ENCODE measurements at regions not wholly inside any gene's neighbourhood (a gene's known extent, or its start where the extent isn't known, plus 50 kb on each side); places are given as distances from the start of the nearest gene placed in this dataset.

DNA sequence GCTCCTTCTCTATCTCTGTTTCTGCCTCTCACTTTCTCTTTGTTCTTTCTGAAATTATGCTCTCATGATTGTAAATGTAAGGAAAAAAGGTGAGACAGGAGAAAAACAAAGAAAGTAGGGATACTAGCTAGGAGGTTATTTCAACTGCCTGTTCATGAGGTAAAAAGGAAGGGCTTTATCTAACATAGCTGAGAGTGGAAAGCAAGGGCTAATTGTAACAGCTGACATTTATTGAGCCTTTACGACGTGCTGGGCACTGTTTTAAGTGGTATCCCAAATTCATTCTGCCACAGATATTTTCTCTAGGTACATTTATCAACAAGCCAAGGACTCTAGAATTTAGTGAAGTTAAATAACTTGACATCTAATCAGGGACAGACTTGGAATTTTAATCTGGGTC, 133.1 kb upstream of the GNPDA2 start:
- no peaks in the 10 kb centered on the region for H3K9me3 Mint-ChIP-seq (ENCODE audit: unreplicated experiment)
- no peak overlapping the region for H3K9ac ChIP-seq (ENCODE audit: low read length)
- H3K4me2 ChIP-seq (ENCODE audit: low read length): no peak overlapping the region
- H3K27me3 ChIP-seq (ENCODE audit: insufficient read depth, low read length): no peaks in the 10 kb centered on the region
- no peaks in the 10 kb centered on the region for H3K4me1 ChIP-seq (ENCODE audit: insufficient read depth, low read length)
- H3K79me2 ChIP-seq (ENCODE audit: insufficient read depth, low read length): no peaks in the 10 kb centered on the region
- DNase-seq (ENCODE audit: low read depth): no peak
- H3K4me1 Mint-ChIP-seq (ENCODE audit: low read depth, unreplicated experiment): peaks cover 13% of the 10 kb centered on the region
- FAIRE-seq: no peak
- TF ChIP-seq, protein P1, sequence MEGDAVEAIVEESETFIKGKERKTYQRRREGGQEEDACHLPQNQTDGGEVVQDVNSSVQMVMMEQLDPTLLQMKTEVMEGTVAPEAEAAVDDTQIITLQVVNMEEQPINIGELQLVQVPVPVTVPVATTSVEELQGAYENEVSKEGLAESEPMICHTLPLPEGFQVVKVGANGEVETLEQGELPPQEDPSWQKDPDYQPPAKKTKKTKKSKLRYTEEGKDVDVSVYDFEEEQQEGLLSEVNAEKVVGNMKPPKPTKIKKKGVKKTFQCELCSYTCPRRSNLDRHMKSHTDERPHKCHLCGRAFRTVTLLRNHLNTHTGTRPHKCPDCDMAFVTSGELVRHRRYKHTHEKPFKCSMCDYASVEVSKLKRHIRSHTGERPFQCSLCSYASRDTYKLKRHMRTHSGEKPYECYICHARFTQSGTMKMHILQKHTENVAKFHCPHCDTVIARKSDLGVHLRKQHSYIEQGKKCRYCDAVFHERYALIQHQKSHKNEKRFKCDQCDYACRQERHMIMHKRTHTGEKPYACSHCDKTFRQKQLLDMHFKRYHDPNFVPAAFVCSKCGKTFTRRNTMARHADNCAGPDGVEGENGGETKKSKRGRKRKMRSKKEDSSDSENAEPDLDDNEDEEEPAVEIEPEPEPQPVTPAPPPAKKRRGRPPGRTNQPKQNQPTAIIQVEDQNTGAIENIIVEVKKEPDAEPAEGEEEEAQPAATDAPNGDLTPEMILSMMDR (IDR thresholded peaks at IDR 0.05; ENCODE audit: insufficient read depth, low read depth, low read length): no peak
- no peak for TF ChIP-seq EZH2 (IDR thresholded peaks at IDR 0.05; ENCODE audit: insufficient read depth, low read length)
- H3K36me3 Mint-ChIP-seq (ENCODE audit: low read depth, unreplicated experiment): no peaks in the 10 kb centered on the region
- H3K4me3 ChIP-seq (ENCODE audit: insufficient read depth, low read depth, low read length): no peak overlapping the region
- H4K20me1 ChIP-seq (ENCODE audit: insufficient read depth, low read length): no peaks in the 10 kb centered on the region
- H3K36me3 ChIP-seq (ENCODE audit: insufficient read depth, low read length): no peaks in the 10 kb centered on the region
- H3K4me3 Mint-ChIP-seq (ENCODE audit: unreplicated experiment): no peak overlapping the region
- no peaks in the 10 kb centered on the region for H3K9me3 ChIP-seq (ENCODE audit: insufficient read depth, low read depth, low read length)
- H3K27ac ChIP-seq (ENCODE audit: low read depth, low read length): no peak overlapping the region
- H3K27me3 Mint-ChIP-seq (ENCODE audit: low read depth, unreplicated experiment): no peaks in the 10 kb centered on the region
- no peak overlapping the region for H3K27ac Mint-ChIP-seq (ENCODE audit: unreplicated experiment)
- no peak overlapping the region for H2AFZ ChIP-seq (ENCODE audit: low read depth, low read length)

DNA sequence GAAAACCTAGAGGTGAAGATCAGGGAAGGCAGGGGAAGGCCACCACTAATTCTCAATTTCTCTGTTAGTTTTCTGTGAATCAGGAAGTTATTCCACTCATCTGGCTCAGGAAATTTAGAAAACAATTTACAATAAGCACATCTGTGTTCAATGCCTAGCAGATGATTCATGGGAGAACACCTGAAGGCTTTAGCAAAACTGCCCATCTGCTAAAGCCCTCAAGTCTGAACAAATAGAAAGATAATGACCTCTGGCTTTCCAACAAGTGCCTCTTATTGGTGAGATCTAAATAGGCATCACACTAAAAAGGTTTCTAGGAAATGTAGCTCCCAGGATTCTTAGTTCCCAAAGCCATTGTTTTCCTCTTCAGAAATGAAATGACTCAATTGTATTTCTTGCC, 122.1 kb upstream of the GNPDA2 start:
- Mint-ChIP-seq H3K9me3 (ENCODE audit: unreplicated experiment) (no peaks in the 10 kb centered on the region), H3K4me1 (ENCODE audit: low read depth, unreplicated experiment) (no peaks in the 10 kb centered on the region), H3K27ac (ENCODE audit: unreplicated experiment) (no peak overlapping the region), H3K36me3 (ENCODE audit: low read depth, unreplicated experiment) (no peaks in the 10 kb centered on the region), H3K27me3 (ENCODE audit: low read depth, unreplicated experiment) (no peaks in the 10 kb centered on the region), H3K4me3 (ENCODE audit: unreplicated experiment) (no peak overlapping the region)
- FAIRE-seq: no peak
- Histone ChIP-seq H3K79me2 (ENCODE audit: insufficient read depth, low read length) (no peaks in the 10 kb centered on the region), H3K4me1 (ENCODE audit: insufficient read depth, low read length) (no peaks in the 10 kb centered on the region), H3K27ac (ENCODE audit: low read depth, low read length) (no peak overlapping the region), H3K9ac (ENCODE audit: low read length) (no peak overlapping the region), H3K4me3 (ENCODE audit: insufficient read depth, low read depth, low read length) (no peak overlapping the region), H2AFZ (ENCODE audit: low read depth, low read length) (no peak overlapping the region), H4K20me1 (ENCODE audit: insufficient read depth, low read length) (no peaks in the 10 kb centered on the region), H3K36me3 (ENCODE audit: insufficient read depth, low read length) (no peaks in the 10 kb centered on the region), H3K9me3 (ENCODE audit: insufficient read depth, low read depth, low read length) (no peaks in the 10 kb centered on the region), H3K4me2 (ENCODE audit: low read length) (no peak overlapping the region), H3K27me3 (ENCODE audit: insufficient read depth, low read length) (no peaks in the 10 kb centered on the region)
- no peak for DNase-seq (ENCODE audit: low read depth)
- TF ChIP-seq EZH2 (IDR thresholded peaks at IDR 0.05; ENCODE audit: insufficient read depth, low read length): no peak
- TF ChIP-seq, protein P1 (IDR thresholded peaks at IDR 0.05; ENCODE audit: insufficient read depth, low read depth, low read length): no peak

DNA sequence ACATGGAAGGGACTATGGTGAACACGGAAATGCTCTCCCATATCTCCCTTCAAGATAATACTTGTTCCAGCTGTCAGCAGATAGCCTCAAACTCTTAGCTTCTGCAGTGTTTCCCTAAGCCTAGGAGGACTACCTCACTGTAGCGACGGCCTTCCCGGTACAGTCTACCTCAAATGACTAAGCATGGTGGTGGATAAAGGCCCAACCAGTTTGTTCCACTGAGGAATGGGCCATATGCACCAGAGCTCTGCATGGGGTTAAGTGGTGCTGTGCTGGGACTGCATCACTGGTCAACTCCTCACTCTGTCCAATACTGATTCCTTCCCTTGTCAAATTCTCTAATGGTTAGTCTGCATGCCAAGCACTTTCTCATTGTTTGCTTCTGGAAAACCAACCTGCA, 119.6 kb upstream of the GNPDA2 start:
- Histone ChIP-seq H4K20me1 (ENCODE audit: insufficient read depth, low read length) (no peaks in the 10 kb centered on the region), H3K4me3 (ENCODE audit: insufficient read depth, low read depth, low read length) (no peak overlapping the region), H3K4me1 (ENCODE audit: insufficient read depth, low read length) (no peaks in the 10 kb centered on the region), H3K27ac (ENCODE audit: low read depth, low read length) (no peak overlapping the region), H2AFZ (ENCODE audit: low read depth, low read length) (no peak overlapping the region), H3K79me2 (ENCODE audit: insufficient read depth, low read length) (no peaks in the 10 kb centered on the region), H3K36me3 (ENCODE audit: insufficient read depth, low read length) (no peaks in the 10 kb centered on the region), H3K4me2 (ENCODE audit: low read length) (no peak overlapping the region), H3K27me3 (ENCODE audit: insufficient read depth, low read length) (no peaks in the 10 kb centered on the region), H3K9ac (ENCODE audit: low read length) (no peak overlapping the region), H3K9me3 (ENCODE audit: insufficient read depth, low read depth, low read length) (no peaks in the 10 kb centered on the region)
- TF ChIP-seq EZH2 (IDR thresholded peaks at IDR 0.05; ENCODE audit: insufficient read depth, low read length): no peak
- TF ChIP-seq, protein P1 (IDR thresholded peaks at IDR 0.05; ENCODE audit: insufficient read depth, low read depth, low read length): no peak
- H3K36me3 Mint-ChIP-seq (ENCODE audit: low read depth, unreplicated experiment): no peaks in the 10 kb centered on the region
- no peaks in the 10 kb centered on the region for H3K4me1 Mint-ChIP-seq (ENCODE audit: low read depth, unreplicated experiment)
- DNase-seq (ENCODE audit: low read depth): no peak
- no peak overlapping the region for H3K27ac Mint-ChIP-seq (ENCODE audit: unreplicated experiment)
- FAIRE-seq: no peak
- H3K27me3 Mint-ChIP-seq (ENCODE audit: low read depth, unreplicated experiment): no peaks in the 10 kb centered on the region
- no peak overlapping the region for H3K4me3 Mint-ChIP-seq (ENCODE audit: unreplicated experiment)
- no peaks in the 10 kb centered on the region for H3K9me3 Mint-ChIP-seq (ENCODE audit: unreplicated experiment)

Measured in astrocyte (in vitro differentiated cells and primary cell).